GM19395 (cell line): ENCODE measurements at regions not wholly inside any gene's neighbourhood (a gene's known extent, or its start where the extent isn't known, plus 50 kb on each side); places are given as distances from the start of the nearest gene placed in this dataset.
"Not testable (repeated sequence)": the region's sequence is repeated elsewhere in the genome, so short reads cannot be mapped to it uniquely, and the experiment has no call there.

Experiments
- ATAC-seq: cut with Tn5 transposase; IDR thresholded peaks from one replicate; pipeline ENCODE4 v1.9.1; 2021; ENCODE audit warnings: mild to moderate bottlenecking, moderate library complexity; ENCODE audit not compliant: unreplicated experiment

- ATAC-seq: no peak
Measured at GRCh38 chr3:159339131-159339530, 537.3 kb downstream of the MFSD1 start.

- ATAC-seq: no peak
Measured at GRCh38 chr3:159340877-159341500, 539.1 kb downstream of the MFSD1 start.

GRCh38 chr3:159346271-159346903 lies 544.5 kb downstream of the MFSD1 start:
- no peak for ATAC-seq

GRCh38 chr3:159348431-159348830 lies 546.6 kb downstream of the MFSD1 start:
- ATAC-seq: no peak

- no peak for ATAC-seq
Measured at GRCh38 chr3:159356606-159357005, 554.8 kb downstream of the MFSD1 start.

- ATAC-seq: no peak
Measured at GRCh38 chr3:159364511-159364910, 562.7 kb downstream of the MFSD1 start.

- ATAC-seq: no peak
Measured at GRCh38 chr3:159366476-159366875, 564.6 kb downstream of the MFSD1 start.

GRCh38 chr3:159371961-159372360 lies 570.1 kb downstream of the MFSD1 start:
- no peak for ATAC-seq

GRCh38 chr3:159378396-159379194 lies 576.7 kb downstream of the MFSD1 start:
- ATAC-seq: no peak

- ATAC-seq: no peak
Measured at GRCh38 chr3:159380891-159381290, 579.0 kb downstream of the MFSD1 start.

- no peak for ATAC-seq
Measured at GRCh38 chr3:159390656-159391212, 588.9 kb downstream of the MFSD1 start.

GRCh38 chr3:159397683-159398082 lies 591.0 kb upstream of the IL12A start:
- ATAC-seq: not testable (repeated sequence)

GRCh38 chr3:159401069-159401468 lies 587.6 kb upstream of the IL12A start:
- ATAC-seq: no peak

GRCh38 chr3:159409711-159410110 lies 578.9 kb upstream of the IL12A start:
- ATAC-seq: not testable (repeated sequence)

GRCh38 chr3:159413319-159413718 lies 575.3 kb upstream of the IL12A start:
- no peak for ATAC-seq

- ATAC-seq: no peak
Measured at GRCh38 chr3:159416856-159417255, 571.8 kb upstream of the IL12A start.

- ATAC-seq: no peak
Measured at GRCh38 chr3:159417761-159418160, 570.9 kb upstream of the IL12A start.

GRCh38 chr3:159418571-159419526 lies 569.8 kb upstream of the IL12A start:
- no peak for ATAC-seq

- no peak for ATAC-seq
Measured at GRCh38 chr3:159429702-159430101, 558.9 kb upstream of the IL12A start.

GRCh38 chr3:159432682-159433340 lies 555.8 kb upstream of the IL12A start:
- ATAC-seq: no peak
